Activated B cell treated with CpG ODN at 0.5 μM for 24 hours (primary cell): ENCODE measurements at regions not wholly inside any gene's neighbourhood (a gene's known extent, or its start where the extent isn't known, plus 50 kb on each side); places are given as distances from the start of the nearest gene placed in this dataset.

Experiments used
- ATAC-seq: fragments of 200-7000 bp; cut with Tn5 transposase; one replicate; pipeline ENCODE4 v1.10.0; 2021; ENCODE audit warnings: low read depth, mild to moderate bottlenecking, moderate library complexity
- CTCF ChIA-PET: fragments of 350-600 bp; sonication (Branson Sonifier 250); formaldehyde crosslinking; loops from one replicate; lab custom pipeline; 2021; ENCODE audit warnings: antibody characterized with exemption; lab: Charles Lee
- POLR2A ChIA-PET: fragments of 350-600 bp; sonication (Branson Sonifier 250); formaldehyde crosslinking; loops from one replicate; lab custom pipeline; 2021; ENCODE audit warnings: antibody characterized with exemption; lab: Charles Lee
- DNase-seq: peaks from one replicate; pipeline ENCODE4 v3.0.0; 2022
- H3K27ac Mint-ChIP-seq: one replicate; pipeline ENCODE4 v1.8.0; 2020; ENCODE audit warnings: mixed read lengths
- H3K27me3 Mint-ChIP-seq: one replicate; pipeline ENCODE4 v1.8.0; 2021; ENCODE audit warnings: mixed read lengths
- H3K36me3 Mint-ChIP-seq: one replicate; pipeline ENCODE4 v1.8.0; 2021; ENCODE audit warnings: low read depth, mixed read lengths
- H3K4me1 Mint-ChIP-seq: one replicate; pipeline ENCODE4 v1.8.0; 2021; ENCODE audit warnings: mixed read lengths
- H3K4me3 Mint-ChIP-seq: one replicate; pipeline ENCODE4 v1.8.0; 2020; ENCODE audit warnings: mild to moderate bottlenecking, mixed read lengths
- H3K9me3 Mint-ChIP-seq: one replicate; pipeline ENCODE4 v1.8.0; 2020; ENCODE audit warnings: mixed read lengths
- intact Hi-C: fragments of 100-400 bp; cut with micrococcal nuclease; formaldehyde crosslinking; loops from one replicate; pipeline ENCODE4 v1.15.1; 2024
- TF ChIP-seq, protein P1 (sequence below): fragments of 200-600 bp; IDR thresholded peaks from one replicate; pipeline ENCODE4 v1.8.0; 2022; ENCODE audit warnings: antibody characterized with exemption, mild to moderate bottlenecking

DNA sequence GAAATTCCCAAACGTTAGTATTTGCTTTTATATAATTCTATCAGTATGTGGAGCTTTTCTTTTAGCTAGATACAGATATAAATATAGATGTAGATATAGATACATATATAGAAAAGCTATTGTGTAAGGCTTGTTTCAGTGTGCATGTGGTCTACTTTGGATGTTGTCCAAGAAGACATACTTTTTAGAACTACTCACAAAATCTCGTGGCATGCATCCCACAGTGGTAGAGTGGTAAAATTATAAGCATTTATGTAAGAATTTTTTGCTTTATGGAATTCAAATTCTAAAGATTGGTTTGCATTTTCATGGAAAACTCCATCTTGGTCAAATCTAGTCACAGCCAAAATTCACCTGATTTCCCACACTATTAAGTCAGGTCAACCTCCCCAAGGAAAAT lies 880.4 kb downstream of the EFNB2 start:
- ChIA-PET POLR2A (no interaction called here), CTCF (no interaction called here)
- H3K4me3 Mint-ChIP-seq: no peak overlapping the region
- peaks cover 3% of the 10 kb centered on the region for H3K9me3 Mint-ChIP-seq
- H3K27ac Mint-ChIP-seq: no peak overlapping the region
- intact Hi-C loops: loop anchor here (5.0 kb wide), 1 partner anchor 1427 kb away; no protein-coding TSS in a partner anchor
- DNase-seq: no peak
- H3K27me3 Mint-ChIP-seq: no peaks in the 10 kb centered on the region
- no peak for ATAC-seq
- TF ChIP-seq, protein P1, sequence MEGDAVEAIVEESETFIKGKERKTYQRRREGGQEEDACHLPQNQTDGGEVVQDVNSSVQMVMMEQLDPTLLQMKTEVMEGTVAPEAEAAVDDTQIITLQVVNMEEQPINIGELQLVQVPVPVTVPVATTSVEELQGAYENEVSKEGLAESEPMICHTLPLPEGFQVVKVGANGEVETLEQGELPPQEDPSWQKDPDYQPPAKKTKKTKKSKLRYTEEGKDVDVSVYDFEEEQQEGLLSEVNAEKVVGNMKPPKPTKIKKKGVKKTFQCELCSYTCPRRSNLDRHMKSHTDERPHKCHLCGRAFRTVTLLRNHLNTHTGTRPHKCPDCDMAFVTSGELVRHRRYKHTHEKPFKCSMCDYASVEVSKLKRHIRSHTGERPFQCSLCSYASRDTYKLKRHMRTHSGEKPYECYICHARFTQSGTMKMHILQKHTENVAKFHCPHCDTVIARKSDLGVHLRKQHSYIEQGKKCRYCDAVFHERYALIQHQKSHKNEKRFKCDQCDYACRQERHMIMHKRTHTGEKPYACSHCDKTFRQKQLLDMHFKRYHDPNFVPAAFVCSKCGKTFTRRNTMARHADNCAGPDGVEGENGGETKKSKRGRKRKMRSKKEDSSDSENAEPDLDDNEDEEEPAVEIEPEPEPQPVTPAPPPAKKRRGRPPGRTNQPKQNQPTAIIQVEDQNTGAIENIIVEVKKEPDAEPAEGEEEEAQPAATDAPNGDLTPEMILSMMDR: no peak
- no peaks in the 10 kb centered on the region for H3K4me1 Mint-ChIP-seq
- H3K36me3 Mint-ChIP-seq: no peaks in the 10 kb centered on the region

DNA sequence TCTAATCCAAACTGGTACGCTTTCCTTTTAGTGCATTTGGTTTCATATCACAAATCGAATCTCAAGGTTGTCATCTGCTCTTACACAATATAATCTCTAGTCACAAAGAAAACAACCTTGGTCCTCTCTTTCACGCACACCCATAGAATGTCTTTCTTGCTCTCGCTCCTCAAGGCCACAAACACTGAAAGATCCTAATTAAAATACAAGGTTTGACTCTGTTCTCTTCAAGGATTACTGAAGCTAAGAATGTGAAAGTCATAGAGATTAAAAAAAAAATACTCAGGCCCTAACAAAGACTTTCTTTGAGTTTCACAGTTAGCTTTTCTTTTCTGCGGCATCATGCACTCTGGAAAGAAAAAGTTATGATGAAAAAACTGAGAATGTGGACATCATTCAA lies 891.5 kb downstream of the EFNB2 start:
- no peak overlapping the region for H3K27ac Mint-ChIP-seq
- DNase-seq (no peak), ATAC-seq (no peak)
- no peaks in the 10 kb centered on the region for H3K36me3 Mint-ChIP-seq
- no peaks in the 10 kb centered on the region for H3K4me1 Mint-ChIP-seq
- POLR2A ChIA-PET: no interaction called here
- intact Hi-C loops: no loop called here
- TF ChIP-seq, protein P1: no peak
- peaks cover 12% of the 10 kb centered on the region for H3K9me3 Mint-ChIP-seq
- CTCF ChIA-PET: no interaction called here
- no peaks in the 10 kb centered on the region for H3K27me3 Mint-ChIP-seq
- no peak overlapping the region for H3K4me3 Mint-ChIP-seq

DNA sequence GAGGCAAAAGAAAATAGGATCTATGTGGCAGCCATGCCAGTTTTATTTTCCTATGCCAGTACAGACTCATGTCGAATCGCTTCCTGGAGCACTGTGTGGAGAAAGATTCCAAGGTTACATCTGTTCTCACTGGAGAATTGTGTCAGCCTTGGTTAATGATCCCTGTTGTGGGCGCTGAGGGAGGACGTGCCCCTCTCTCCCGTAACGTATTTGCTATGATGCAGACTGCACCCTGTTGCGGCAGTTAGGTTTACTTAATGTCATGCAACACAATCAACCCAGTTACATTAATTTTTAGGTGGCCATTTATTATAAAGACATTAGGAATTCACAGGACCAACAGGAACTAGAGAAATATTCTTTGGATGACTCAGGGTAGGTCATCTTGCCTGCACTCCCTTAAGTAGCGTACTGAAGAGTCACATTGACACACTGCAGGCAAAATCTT lies 892.9 kb downstream of the EFNB2 start:
- ChIA-PET POLR2A (no interaction called here), CTCF (no interaction called here)
- intact Hi-C loops: no loop called here
- Mint-ChIP-seq H3K27ac (no peak overlapping the region), H3K9me3 (peaks cover 7% of the 10 kb centered on the region), H3K4me3 (no peak overlapping the region), H3K36me3 (no peaks in the 10 kb centered on the region), H3K4me1 (no peaks in the 10 kb centered on the region), H3K27me3 (no peaks in the 10 kb centered on the region)
- TF ChIP-seq, protein P1: no peak
- DNase-seq (no peak), ATAC-seq (no peak)

DNA sequence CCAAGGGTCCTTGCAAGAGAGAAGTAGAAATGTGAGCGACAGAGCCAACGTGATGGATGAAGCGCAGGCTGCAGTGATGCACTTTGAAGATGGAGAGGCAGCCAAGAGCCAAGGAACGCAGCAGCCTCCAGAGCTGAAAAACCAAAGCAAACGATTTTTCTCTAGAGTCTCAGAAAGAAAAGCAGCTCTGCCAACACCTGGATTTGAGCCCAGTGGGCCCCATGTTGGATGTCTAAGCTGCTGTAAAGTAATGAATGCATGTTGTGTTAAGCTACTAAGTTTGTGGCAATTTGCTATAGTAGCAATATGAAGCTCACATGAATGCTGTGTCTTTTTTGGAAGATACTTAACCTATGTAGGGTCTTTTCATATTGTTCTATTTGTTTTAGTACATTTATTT lies 894.3 kb downstream of the EFNB2 start:
- TF ChIP-seq, protein P1: no peak
- no peak overlapping the region for H3K4me3 Mint-ChIP-seq
- DNase-seq: no peak
- no peak overlapping the region for H3K27ac Mint-ChIP-seq
- no peaks in the 10 kb centered on the region for H3K36me3 Mint-ChIP-seq
- no peaks in the 10 kb centered on the region for H3K27me3 Mint-ChIP-seq
- intact Hi-C loops: no loop called here
- no peak for ATAC-seq
- H3K4me1 Mint-ChIP-seq: no peaks in the 10 kb centered on the region
- CTCF ChIA-PET: no interaction called here
- POLR2A ChIA-PET: no interaction called here
- H3K9me3 Mint-ChIP-seq: peaks cover 7% of the 10 kb centered on the region

DNA sequence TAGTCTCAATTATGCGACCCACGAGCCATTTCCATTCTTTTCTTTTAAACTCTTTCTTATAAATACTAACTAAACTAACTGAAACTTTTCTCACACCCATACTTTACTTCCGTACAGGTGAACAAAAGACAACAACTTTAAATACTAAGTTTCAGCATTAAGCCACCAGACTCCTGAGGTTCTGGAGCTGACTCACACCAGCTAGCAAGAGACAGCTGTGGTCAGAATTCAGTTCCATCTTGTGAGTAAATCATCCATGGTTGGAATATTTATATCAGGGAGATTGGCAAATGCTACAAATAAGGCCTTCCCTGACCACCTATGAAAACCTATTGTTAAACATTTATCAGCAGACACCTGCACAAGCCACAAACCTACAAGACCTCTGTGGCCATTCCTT lies 897.0 kb downstream of the EFNB2 start:
- DNase-seq (no peak), ATAC-seq (no peak)
- ChIA-PET CTCF (no interaction called here), POLR2A (no interaction called here)
- Mint-ChIP-seq H3K27ac (no peak overlapping the region), H3K4me1 (no peaks in the 10 kb centered on the region), H3K27me3 (no peaks in the 10 kb centered on the region), H3K4me3 (no peak overlapping the region), H3K36me3 (no peaks in the 10 kb centered on the region), H3K9me3 (peaks cover 2% of the 10 kb centered on the region)
- intact Hi-C loops: no loop called here
- TF ChIP-seq, protein P1: no peak
